ENCODE measurements at regions not wholly inside any gene's neighbourhood (a gene's known extent, or its start where the extent isn't known, plus 50 kb on each side); places are given as distances from the start of the nearest gene placed in this dataset.

DNA sequence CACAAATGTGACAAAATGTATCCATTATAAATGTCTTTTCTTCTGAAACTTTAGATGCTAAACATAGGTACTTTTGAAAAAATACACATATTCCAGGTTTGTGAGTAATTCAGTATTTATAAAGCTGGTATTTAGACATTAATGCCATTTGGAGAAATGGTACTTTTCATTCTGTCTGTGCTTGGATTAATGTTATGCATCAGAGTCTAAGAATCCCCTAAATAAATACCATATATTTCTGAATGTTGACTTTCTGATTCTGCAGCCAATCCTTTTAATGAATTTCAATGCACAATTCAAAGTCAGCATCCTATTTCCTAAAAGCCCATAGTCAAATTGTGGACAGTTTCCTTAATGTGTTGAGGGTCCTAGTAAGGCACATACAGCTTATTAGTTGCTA is 145.0 kb downstream of the DKK1 start:
- H3K9ac ChIP-seq (ENCODE audit: low read depth, low read length) = no peak overlapping the region
- H3K27me3 ChIP-seq (ENCODE audit: insufficient read depth, low read length) = no peaks in the 10 kb centered on the region
- H3K4me3 ChIP-seq (ENCODE audit: low read length) = no peak overlapping the region
- H3K4me1 ChIP-seq (ENCODE audit: insufficient read depth, low read length) = peaks cover 20% of the 10 kb centered on the region; the same call in 1 of the 2 replicates
- H3K9me3 ChIP-seq (ENCODE audit: insufficient read depth, low read depth, low read length) = no peaks in the 10 kb centered on the region
- H3K27ac ChIP-seq (ENCODE audit: low read depth, low read length) = no peak overlapping the region
- H3K36me3 ChIP-seq (ENCODE audit: insufficient read depth, low read length) = no peaks in the 10 kb centered on the region

DNA sequence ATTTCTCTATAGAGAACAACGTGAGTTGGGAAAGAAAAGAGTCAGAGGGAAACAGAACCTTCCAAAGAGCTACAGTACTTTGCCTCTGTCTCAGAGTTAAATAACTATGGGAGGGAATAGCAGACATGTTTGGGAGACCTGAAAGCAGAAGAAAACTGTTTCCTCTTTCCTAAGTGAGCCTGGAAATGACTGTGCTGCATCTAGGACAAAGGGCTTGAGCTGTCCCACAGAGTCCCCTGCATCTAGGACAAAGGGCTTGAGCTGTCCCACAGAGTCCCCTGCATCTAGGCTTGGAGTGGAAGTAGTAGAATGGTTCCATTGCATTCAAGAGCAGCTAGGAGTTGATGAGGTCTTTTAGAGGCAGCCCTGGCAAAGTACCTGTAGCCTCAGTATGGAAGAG is 149.7 kb downstream of the DKK1 start:
- Histone ChIP-seq H3K27ac (ENCODE audit: low read depth, low read length) (no peak overlapping the region), H3K9me3 (ENCODE audit: insufficient read depth, low read depth, low read length) (no peaks in the 10 kb centered on the region), H3K4me3 (ENCODE audit: low read length) (no peak overlapping the region), H3K9ac (ENCODE audit: low read depth, low read length) (no peak overlapping the region), H3K27me3 (ENCODE audit: insufficient read depth, low read length) (no peaks in the 10 kb centered on the region), H3K36me3 (ENCODE audit: insufficient read depth, low read length) (no peaks in the 10 kb centered on the region), H3K4me1 (ENCODE audit: insufficient read depth, low read length) (peaks cover 18% of the 10 kb centered on the region; the same call in 1 of the 2 replicates)
- 59% methylated on average over 1 of the region's 1 CpG for WGBS

DNA sequence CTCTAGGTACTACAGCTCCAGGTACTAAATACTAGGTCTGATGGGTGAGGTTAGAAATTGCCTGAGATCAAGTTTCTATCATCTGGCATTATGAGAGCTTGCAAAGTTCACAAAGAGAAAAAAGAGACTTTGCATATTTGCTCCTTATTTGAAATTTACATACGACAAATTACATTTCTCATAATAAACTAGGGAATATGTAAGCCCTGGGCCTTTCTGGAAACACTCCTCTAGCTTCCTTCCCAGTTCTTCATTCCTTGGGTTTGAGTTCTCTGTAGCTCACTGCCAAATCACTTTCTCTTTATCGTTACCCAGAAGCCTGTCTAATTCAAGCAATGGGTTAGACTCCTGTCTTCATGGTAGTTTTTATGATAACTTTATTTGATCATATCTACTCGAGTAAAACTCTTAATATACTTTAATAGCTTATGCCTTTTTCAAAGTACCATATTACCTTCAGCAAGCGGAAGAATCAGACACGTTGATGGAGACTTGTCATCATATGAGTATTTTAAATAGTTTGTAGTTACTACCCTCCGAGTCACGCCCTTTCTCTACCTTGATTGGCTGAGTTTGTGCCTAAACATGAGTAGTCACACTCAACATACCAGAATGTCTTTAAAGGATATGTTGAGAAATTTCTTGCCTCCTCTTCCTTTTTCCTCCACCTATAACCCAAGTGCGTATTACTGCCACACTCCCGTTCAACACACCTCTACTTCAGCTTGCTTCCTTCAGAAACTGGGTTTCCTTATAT is 150.5 kb downstream of the DKK1 start:
- Histone ChIP-seq H3K9ac (ENCODE audit: low read depth, low read length) (no peak overlapping the region), H3K27me3 (ENCODE audit: insufficient read depth, low read length) (no peaks in the 10 kb centered on the region), H3K36me3 (ENCODE audit: insufficient read depth, low read length) (no peaks in the 10 kb centered on the region), H3K4me3 (ENCODE audit: low read length) (no peak overlapping the region), H3K27ac (ENCODE audit: low read depth, low read length) (no peak overlapping the region), H3K4me1 (ENCODE audit: insufficient read depth, low read length) (peaks cover 20% of the 10 kb centered on the region), H3K9me3 (ENCODE audit: insufficient read depth, low read depth, low read length) (no peaks in the 10 kb centered on the region)
- WGBS = 98% methylated on average over 7 of the region's 9 CpGs

DNA sequence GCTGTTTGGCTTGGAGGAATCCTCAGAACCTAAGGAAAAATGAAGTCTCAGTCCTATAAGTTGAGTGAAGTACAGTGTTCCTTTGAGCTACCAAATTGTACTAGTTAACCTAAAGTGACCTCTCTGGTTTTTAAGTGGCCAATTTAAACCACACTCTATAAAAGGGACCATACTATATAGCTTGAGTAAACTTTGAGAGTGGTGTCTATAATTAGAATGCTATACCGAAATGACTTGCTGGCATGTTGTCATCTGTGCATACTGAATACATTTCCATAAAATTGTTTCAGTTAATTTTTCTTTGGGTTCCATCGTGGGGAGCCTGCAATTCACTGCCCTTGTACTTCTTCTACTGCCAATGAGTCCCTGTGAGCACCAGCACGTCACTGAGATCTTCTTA is 151.1 kb downstream of the DKK1 start:
- Histone ChIP-seq H3K4me3 (ENCODE audit: low read length) (no peak overlapping the region), H3K27me3 (ENCODE audit: insufficient read depth, low read length) (no peaks in the 10 kb centered on the region), H3K36me3 (ENCODE audit: insufficient read depth, low read length) (no peaks in the 10 kb centered on the region), H3K27ac (ENCODE audit: low read depth, low read length) (no peak overlapping the region), H3K4me1 (ENCODE audit: insufficient read depth, low read length) (peaks cover 27% of the 10 kb centered on the region), H3K9me3 (ENCODE audit: insufficient read depth, low read depth, low read length) (no peaks in the 10 kb centered on the region), H3K9ac (ENCODE audit: low read depth, low read length) (no peak overlapping the region)
- over 99% methylated on average over 3 of the region's 3 CpGs for WGBS

DNA sequence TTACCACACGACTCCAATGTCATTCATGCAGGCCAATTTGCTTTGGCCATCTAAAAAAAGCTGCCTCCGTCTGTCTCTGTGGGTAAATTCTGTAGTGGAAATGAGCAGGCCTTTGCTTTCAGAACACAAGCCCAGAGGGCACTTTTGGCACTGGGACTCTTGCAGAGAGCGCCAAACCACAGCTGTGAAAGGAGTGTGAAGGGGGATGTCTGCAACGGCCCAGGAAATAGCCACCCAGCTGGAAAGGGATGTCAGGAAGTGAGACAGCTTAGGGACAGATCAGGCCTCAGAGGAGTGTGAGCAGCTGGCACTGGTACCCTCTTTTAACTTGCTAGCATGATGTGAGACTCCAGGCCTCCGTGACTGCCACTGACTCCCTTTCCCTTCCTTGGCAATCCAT is 152.4 kb downstream of the DKK1 start:
- Histone ChIP-seq H3K4me3 (ENCODE audit: low read length) (no peak overlapping the region), H3K4me1 (ENCODE audit: insufficient read depth, low read length) (peaks cover 30% of the 10 kb centered on the region), H3K9me3 (ENCODE audit: insufficient read depth, low read depth, low read length) (no peaks in the 10 kb centered on the region), H3K36me3 (ENCODE audit: insufficient read depth, low read length) (no peaks in the 10 kb centered on the region), H3K27ac (ENCODE audit: low read depth, low read length) (no peak overlapping the region), H3K27me3 (ENCODE audit: insufficient read depth, low read length) (no peaks in the 10 kb centered on the region), H3K9ac (ENCODE audit: low read depth, low read length) (no peak overlapping the region)
- WGBS = 81% methylated on average over 5 of the region's 5 CpGs

DNA sequence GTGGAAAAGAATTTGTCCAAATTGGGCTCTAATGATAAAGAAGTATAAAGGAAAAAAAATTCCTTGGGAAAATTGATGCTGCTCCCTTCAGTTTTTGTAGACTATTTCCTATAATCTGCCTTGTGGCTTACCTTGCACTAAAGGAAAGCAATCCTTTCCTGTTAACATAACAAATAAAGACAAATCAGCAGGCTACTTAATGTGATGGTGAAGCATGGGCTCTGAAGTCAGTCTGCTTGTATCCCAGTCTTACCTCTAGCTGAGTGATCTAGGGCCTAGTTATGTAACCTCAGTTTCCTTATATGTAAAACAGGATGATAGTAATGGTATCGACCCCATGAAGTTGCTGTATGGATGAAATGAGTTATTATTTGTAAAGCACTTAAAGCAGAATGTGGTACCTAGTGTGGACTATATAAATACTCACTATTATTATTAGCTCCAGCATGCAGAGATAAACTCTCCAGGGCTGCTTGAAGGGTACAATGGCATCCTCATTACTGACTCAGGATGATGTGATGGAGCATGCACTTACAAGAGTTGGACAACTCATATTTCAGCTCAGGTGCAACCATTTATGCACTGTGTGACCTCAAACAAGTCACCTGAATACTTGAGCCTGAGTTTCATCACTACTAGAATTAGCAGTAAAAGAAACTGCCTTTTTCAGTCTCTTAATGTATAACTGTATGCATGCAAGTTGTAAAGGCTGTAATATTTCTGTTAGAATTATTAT is 156.1 kb downstream of the DKK1 start:
- peaks cover 17% of the 10 kb centered on the region for H3K4me1 ChIP-seq (ENCODE audit: insufficient read depth, low read length)
- no peak overlapping the region for H3K27ac ChIP-seq (ENCODE audit: low read depth, low read length)
- no peak overlapping the region for H3K4me3 ChIP-seq (ENCODE audit: low read length)
- no peaks in the 10 kb centered on the region for H3K27me3 ChIP-seq (ENCODE audit: insufficient read depth, low read length)
- no peak overlapping the region for H3K9ac ChIP-seq (ENCODE audit: low read depth, low read length)
- WGBS = 100% methylated on average over 1 of the region's 1 CpG
- no peaks in the 10 kb centered on the region for H3K9me3 ChIP-seq (ENCODE audit: insufficient read depth, low read depth, low read length)
- no peaks in the 10 kb centered on the region for H3K36me3 ChIP-seq (ENCODE audit: insufficient read depth, low read length)

DNA sequence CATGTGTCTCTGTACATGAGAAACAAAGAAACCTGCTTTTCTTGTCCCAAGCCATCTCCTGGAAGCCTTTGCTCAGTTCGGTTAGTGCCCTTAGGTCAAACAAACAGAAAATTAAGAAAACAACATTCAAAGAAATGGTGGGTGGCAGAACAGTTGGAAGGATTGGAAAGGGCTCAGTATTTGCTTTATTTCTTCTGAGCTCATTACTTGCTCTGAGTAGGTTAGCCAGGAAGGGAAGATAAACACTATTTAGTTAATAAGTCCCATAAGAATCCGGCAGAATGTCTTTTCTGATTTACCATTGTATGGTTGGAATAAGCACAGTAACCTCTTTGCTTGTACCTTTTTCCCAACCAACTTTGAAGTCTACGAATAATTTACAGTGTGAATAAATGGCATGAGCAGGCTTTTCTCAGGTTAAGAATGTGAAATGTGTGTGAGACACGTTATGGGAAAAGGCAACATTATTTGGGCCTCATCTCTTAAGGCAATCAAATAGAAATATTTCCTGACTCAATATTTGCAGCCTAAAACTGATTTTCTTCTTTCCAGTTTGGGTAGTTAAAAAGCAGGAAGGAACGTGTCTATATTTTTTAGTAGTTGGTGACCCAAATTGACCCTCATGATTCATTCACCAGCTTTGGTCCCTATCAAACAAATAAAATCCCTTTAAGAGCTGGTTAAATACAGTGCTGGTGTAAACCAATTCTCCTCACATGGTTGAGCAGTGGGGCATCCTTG is 158.5 kb downstream of the DKK1 start:
- no peak overlapping the region for H3K9ac ChIP-seq (ENCODE audit: low read depth, low read length)
- H3K4me1 ChIP-seq (ENCODE audit: insufficient read depth, low read length) = peaks cover 12% of the 10 kb centered on the region
- H3K27ac ChIP-seq (ENCODE audit: low read depth, low read length) = no peak overlapping the region
- H3K36me3 ChIP-seq (ENCODE audit: insufficient read depth, low read length) = no peaks in the 10 kb centered on the region
- no peaks in the 10 kb centered on the region for H3K27me3 ChIP-seq (ENCODE audit: insufficient read depth, low read length)
- WGBS = 96% methylated on average over 5 of the region's 5 CpGs
- no peak overlapping the region for H3K4me3 ChIP-seq (ENCODE audit: low read length)
- no peaks in the 10 kb centered on the region for H3K9me3 ChIP-seq (ENCODE audit: insufficient read depth, low read depth, low read length)

DNA sequence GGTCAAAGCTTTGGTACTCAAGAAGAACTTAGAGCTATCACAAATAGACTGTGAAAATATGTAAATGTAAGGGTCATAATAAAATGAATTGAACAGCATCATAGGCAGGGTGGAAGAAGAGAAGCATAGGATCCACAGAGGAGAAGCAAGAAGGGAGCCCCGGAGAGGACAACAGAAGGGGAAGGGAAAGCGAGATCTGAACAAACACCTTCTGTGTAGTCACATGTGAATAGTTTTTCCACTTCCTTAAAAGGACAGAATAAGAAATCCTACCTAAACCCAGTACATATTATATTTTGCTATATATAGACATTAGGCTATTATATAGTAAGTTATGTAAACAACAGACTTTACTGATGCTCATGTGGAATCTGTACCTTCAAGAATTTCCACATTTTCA is 160.2 kb downstream of the DKK1 start:
- no peak overlapping the region for H3K27ac ChIP-seq (ENCODE audit: low read depth, low read length)
- no peaks in the 10 kb centered on the region for H3K27me3 ChIP-seq (ENCODE audit: insufficient read depth, low read length)
- no peak overlapping the region for H3K9ac ChIP-seq (ENCODE audit: low read depth, low read length)
- no peak overlapping the region for H3K4me3 ChIP-seq (ENCODE audit: low read length)
- 88% methylated on average over 2 of the region's 2 CpGs for WGBS
- H3K9me3 ChIP-seq (ENCODE audit: insufficient read depth, low read depth, low read length) = no peaks in the 10 kb centered on the region
- no peaks in the 10 kb centered on the region for H3K36me3 ChIP-seq (ENCODE audit: insufficient read depth, low read length)
- peaks cover 12% of the 10 kb centered on the region for H3K4me1 ChIP-seq (ENCODE audit: insufficient read depth, low read length)

DNA sequence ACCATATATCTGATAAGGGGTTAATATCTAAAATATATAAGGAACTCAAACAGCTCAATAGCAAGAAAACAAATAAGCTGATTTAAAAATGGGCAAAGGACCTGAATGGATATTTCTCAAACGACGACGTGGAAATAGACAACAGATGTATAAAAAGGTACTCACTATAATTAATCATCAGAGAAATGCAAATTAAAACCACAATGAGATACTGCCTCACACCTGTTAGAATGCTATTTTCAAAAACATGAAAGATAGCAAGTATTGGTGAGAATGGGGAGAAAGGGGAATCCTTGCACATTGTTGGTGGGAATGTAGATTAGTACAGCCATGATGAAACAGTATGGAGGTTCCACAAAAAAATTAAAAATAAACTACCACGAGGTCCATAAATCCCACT is 163.2 kb downstream of the DKK1 start:
- H3K27me3 ChIP-seq (ENCODE audit: insufficient read depth, low read length) = no peaks in the 10 kb centered on the region
- H3K9ac ChIP-seq (ENCODE audit: low read depth, low read length) = no peak overlapping the region
- H3K4me3 ChIP-seq (ENCODE audit: low read length) = no peak overlapping the region
- no peaks in the 10 kb centered on the region for H3K9me3 ChIP-seq (ENCODE audit: insufficient read depth, low read depth, low read length)
- no peak overlapping the region for H3K27ac ChIP-seq (ENCODE audit: low read depth, low read length)
- 95% methylated on average over 3 of the region's 4 CpGs for WGBS
- H3K4me1 ChIP-seq (ENCODE audit: insufficient read depth, low read length) = no peaks in the 10 kb centered on the region
- H3K36me3 ChIP-seq (ENCODE audit: insufficient read depth, low read length) = no peaks in the 10 kb centered on the region

DNA sequence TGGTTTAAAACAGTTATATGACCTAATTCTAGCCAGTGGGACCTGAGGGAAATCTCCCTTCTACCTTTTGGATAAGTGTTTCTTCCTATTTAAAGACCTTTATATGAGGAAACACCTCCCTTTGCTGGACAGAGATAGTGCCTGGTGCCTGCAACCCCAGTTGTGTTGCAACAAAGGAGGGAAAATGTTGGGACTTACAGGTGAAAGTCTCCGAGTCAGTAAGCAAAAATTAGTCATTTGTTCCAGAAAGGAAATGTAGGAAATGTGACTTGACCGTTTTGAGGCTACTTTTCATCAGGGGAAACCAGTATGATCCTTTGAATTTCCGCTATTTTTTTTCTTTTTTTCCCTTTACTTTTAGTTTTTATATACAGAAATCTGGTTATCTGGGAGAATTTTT is 165.5 kb downstream of the DKK1 start:
- 95% methylated on average over 2 of the region's 3 CpGs for WGBS
- Histone ChIP-seq H3K9ac (ENCODE audit: low read depth, low read length) (no peak overlapping the region), H3K4me3 (ENCODE audit: low read length) (no peak overlapping the region), H3K4me1 (ENCODE audit: insufficient read depth, low read length) (no peaks in the 10 kb centered on the region), H3K27me3 (ENCODE audit: insufficient read depth, low read length) (no peaks in the 10 kb centered on the region), H3K9me3 (ENCODE audit: insufficient read depth, low read depth, low read length) (no peaks in the 10 kb centered on the region), H3K27ac (ENCODE audit: low read depth, low read length) (no peak overlapping the region), H3K36me3 (ENCODE audit: insufficient read depth, low read length) (no peaks in the 10 kb centered on the region)

DNA sequence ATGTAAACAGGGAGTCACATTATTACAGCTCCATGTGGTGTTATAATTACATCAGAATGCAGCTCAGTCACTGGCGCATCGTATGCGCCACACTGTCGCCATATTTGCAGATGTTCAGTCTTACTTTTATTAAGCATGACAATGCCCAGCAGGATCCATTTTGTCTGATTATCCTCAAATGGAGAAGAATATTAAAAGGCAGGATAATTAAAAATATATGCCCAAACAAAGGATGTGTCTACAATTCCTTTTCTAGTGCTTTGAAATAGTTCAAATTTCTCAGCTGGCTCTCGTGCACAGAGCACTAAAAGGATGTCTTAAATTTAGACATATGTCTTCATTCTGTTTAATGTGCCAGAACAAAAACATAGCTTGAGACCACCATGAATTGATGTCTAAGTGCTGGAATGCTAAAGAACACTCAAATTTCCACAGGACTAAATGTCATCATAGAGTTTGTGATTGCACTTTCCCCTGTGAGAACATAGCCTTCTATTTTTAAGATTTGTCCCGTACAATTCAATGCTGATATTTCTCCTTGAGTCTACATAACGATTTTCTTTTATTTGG is 168.0 kb downstream of the DKK1 start:
- Histone ChIP-seq H3K27ac (ENCODE audit: low read depth, low read length) (no peak overlapping the region), H3K9ac (ENCODE audit: low read depth, low read length) (no peak overlapping the region), H3K4me3 (ENCODE audit: low read length) (no peak overlapping the region), H3K27me3 (ENCODE audit: insufficient read depth, low read length) (no peaks in the 10 kb centered on the region), H3K36me3 (ENCODE audit: insufficient read depth, low read length) (no peaks in the 10 kb centered on the region), H3K9me3 (ENCODE audit: insufficient read depth, low read depth, low read length) (no peaks in the 10 kb centered on the region), H3K4me1 (ENCODE audit: insufficient read depth, low read length) (no peaks in the 10 kb centered on the region)
- 96% methylated on average over 7 of the region's 7 CpGs for WGBS

Measured in HUES64 (cell line).